GM10266 (cell line): ENCODE measurements at regions not wholly inside any gene's neighbourhood (a gene's known extent, or its start where the extent isn't known, plus 50 kb on each side); places are given as distances from the start of the nearest gene placed in this dataset.

Source experiments
- DNase-seq: peaks from one replicate; pipeline ENCODE4 v3.0.0; 2012; ENCODE audit errors: extremely low spot score
- CTCF ChIP-seq: IDR thresholded peaks from 2 replicates; pipeline ENCODE4 v1.5.1; 2012; ENCODE audit warnings: mild to moderate bottlenecking, low read depth; ENCODE audit not compliant: control insufficient read depth, insufficient read depth; ENCODE audit errors: missing control alignments

DNA sequence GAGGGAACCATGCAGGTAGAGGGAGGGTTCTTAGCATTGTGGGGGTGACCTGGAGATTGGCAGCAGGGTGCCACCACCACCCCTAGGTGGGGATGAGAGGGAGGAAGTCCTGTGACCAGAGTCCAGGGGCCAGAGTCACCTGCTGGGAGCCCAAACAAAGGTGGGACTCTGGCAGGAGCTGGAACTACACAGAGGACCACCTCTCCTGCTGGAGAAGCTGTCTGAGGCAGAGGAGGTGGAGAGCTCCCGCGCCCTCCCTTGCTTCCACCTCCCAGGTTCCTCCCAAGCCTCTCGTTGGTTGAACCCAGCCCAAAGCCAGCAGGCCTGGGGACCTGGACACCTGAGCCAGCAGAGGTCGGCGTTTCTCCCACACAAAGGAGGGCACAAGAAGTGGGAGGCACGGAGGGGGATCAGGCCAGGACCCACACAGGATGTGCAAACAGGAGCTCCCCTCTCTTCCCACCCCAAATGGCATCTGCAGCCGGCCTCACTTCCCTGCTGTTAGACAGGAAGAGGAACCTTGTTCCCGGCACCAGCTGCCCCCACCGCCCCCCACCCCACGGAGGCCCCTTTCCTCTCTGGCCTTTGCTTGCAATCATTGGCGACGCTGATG lies 154.6 kb downstream of the SEC14L1 start:
- no peak for DNase-seq
- TF ChIP-seq CTCF = no peak

GRCh38 chr17:77296769-77297409 lies 156.1 kb downstream of the SEC14L1 start:
- TF ChIP-seq CTCF = no peak
- no peak for DNase-seq

DNA sequence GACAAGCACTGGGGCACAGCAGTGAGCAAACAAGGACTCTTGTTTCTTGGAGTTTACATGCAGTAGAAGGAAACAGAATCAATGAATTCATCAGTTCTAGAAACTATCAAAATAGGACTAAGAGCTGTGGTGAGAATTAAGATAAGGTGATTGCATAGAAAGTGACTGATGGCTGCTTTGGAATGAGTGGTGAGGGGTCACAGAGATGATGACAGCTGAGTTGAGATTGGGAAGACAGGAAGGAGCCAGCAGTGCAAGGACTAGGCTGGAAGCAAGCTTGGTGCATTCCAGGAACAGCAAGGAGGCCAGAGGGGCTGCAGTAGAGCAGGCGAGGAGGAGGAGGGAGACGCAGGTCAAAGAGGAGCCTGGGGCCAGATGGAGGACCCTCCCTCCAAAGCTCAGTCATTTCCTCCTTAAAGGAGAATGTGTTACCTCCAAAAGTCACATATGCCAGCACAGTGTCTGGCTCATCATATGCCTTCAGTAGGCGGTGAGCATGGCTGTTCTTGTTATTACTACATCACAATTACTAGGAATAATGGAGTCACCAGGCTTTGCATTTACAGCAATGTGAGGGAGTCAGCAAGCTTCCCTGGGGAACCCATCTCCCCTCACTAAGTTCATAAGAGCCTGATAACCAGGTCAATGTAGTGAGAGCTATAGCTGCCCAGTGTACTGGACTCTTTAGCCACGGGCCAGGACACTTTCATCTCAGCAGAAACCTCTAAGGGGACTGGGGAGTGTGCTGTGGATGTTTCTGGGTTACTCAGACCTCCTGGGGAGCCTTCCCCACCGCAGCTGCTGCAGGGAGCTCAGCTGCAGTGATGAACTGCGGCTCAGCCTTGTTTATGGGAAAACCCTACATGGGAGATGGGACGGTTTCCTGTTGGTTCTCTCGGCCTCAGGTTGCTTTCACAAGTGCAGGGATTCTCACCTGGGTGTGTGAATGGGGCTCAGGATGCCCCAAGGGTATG lies 157.2 kb downstream of the SEC14L1 start:
- no peak for TF ChIP-seq CTCF
- no peak for DNase-seq

DNA sequence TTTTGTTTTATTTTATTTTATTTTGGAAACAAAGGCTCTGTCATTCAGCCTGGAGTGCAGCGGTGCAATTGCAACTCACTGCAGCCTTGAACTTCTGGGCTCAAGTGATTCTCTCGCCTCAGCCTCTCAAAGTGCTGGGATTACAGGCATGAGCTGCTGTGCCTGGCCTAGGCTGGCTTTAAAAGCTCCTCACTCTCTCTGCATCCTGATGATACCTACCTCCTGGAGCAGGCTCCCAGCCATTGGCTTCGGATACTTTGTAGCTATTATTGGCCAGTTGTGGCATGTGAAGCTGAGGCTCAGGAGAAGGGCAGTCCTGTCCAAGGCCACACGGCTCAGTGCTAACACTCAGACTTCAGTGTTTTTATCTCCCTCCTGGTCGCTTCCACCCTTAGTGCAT lies 158.0 kb downstream of the SEC14L1 start:
- TF ChIP-seq CTCF = no peak
- no peak for DNase-seq

DNA sequence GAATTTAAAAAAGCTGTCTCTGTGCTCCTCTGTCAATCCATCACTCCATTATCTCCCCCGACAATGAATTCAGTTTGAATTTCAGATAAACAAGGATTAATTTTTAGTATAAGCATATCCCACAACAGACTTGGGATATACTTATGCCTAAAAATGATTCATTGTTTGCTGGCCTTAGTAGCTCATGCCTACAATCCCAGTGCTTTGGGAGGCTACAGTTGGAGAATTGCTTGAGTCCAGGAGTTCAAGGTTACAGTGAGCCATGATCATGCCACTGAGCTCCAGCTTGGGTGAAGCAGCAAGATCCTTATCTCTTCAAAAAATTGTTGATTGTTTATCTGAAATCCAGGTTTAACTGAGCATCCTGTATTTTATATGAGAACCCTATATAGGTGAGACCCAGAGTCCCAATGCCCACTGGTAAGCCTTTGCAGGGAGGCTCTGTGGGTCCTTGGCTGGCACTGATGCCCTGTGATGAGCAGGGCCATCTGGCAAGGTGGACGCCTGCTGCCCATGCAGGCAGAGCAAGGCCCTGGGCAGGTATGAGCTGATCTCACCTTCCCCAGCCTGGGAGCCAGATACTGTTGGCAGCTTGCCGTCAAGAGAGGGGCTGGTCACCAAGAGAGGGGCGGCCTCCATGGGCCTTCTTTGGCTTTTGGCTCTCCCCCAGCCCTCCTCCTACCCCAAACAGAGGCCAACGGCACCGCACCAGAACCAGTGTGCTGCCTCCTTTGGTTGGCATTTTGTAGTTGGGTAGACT lies 158.7 kb downstream of the SEC14L1 start:
- DNase-seq = no peak
- TF ChIP-seq CTCF = no peak

GRCh38 chr17:77300016-77300686 lies 159.4 kb downstream of the SEC14L1 start:
- TF ChIP-seq CTCF = no peak
- no peak for DNase-seq
